ENCODE measurements at regions not wholly inside any gene's neighbourhood (a gene's known extent, or its start where the extent isn't known, plus 50 kb on each side); places are given as distances from the start of the nearest gene placed in this dataset.

- no peak for TF ChIP-seq CTCF (conservative IDR thresholded peaks at IDR 0.05; ENCODE audit: low read length)
- no peak for TF ChIP-seq EZH2phosphoT487 (IDR thresholded peaks at IDR 0.05; ENCODE audit: borderline replicate concordance, low read depth, low read length)
Observed at GRCh38 chr1:213704941-213705340, 282.8 kb upstream of the PROX1 start.
